ENCODE measurements at regions not wholly inside any gene's neighbourhood (a gene's known extent, or its start where the extent isn't known, plus 50 kb on each side); places are given as distances from the start of the nearest gene placed in this dataset.

- no peak overlapping the region for H3K27ac Mint-ChIP-seq (ENCODE audit: unreplicated experiment)
- Histone ChIP-seq H3K27me3 (ENCODE audit: insufficient read depth, low read length) (no peaks in the 10 kb centered on the region), H3K4me2 (ENCODE audit: low read length) (no peak overlapping the region), H3K9ac (ENCODE audit: low read length) (no peak overlapping the region), H3K4me1 (ENCODE audit: insufficient read depth, low read length) (no peaks in the 10 kb centered on the region), H4K20me1 (ENCODE audit: insufficient read depth, low read length) (no peaks in the 10 kb centered on the region), H3K4me3 (ENCODE audit: insufficient read depth, low read depth, low read length) (no peak overlapping the region), H3K36me3 (ENCODE audit: insufficient read depth, low read length) (no peaks in the 10 kb centered on the region), H3K9me3 (ENCODE audit: insufficient read depth, low read depth, low read length) (no peaks in the 10 kb centered on the region), H2AFZ (ENCODE audit: low read depth, low read length) (no peak overlapping the region), H3K27ac (ENCODE audit: low read depth, low read length) (no peak overlapping the region), H3K79me2 (ENCODE audit: insufficient read depth, low read length) (no peaks in the 10 kb centered on the region)
- no peak for FAIRE-seq
- H3K4me3 Mint-ChIP-seq (ENCODE audit: unreplicated experiment) = no peak overlapping the region
- H3K4me1 Mint-ChIP-seq (ENCODE audit: low read depth, unreplicated experiment) = no peaks in the 10 kb centered on the region
- H3K36me3 Mint-ChIP-seq (ENCODE audit: low read depth, unreplicated experiment) = no peaks in the 10 kb centered on the region
- no peaks in the 10 kb centered on the region for H3K27me3 Mint-ChIP-seq (ENCODE audit: low read depth, unreplicated experiment)
- no peak for DNase-seq (ENCODE audit: low read depth)
- no peaks in the 10 kb centered on the region for H3K9me3 Mint-ChIP-seq (ENCODE audit: unreplicated experiment)
- TF ChIP-seq, protein P1, sequence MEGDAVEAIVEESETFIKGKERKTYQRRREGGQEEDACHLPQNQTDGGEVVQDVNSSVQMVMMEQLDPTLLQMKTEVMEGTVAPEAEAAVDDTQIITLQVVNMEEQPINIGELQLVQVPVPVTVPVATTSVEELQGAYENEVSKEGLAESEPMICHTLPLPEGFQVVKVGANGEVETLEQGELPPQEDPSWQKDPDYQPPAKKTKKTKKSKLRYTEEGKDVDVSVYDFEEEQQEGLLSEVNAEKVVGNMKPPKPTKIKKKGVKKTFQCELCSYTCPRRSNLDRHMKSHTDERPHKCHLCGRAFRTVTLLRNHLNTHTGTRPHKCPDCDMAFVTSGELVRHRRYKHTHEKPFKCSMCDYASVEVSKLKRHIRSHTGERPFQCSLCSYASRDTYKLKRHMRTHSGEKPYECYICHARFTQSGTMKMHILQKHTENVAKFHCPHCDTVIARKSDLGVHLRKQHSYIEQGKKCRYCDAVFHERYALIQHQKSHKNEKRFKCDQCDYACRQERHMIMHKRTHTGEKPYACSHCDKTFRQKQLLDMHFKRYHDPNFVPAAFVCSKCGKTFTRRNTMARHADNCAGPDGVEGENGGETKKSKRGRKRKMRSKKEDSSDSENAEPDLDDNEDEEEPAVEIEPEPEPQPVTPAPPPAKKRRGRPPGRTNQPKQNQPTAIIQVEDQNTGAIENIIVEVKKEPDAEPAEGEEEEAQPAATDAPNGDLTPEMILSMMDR (IDR thresholded peaks at IDR 0.05; ENCODE audit: insufficient read depth, low read depth, low read length) = no peak
- TF ChIP-seq EZH2 (IDR thresholded peaks at IDR 0.05; ENCODE audit: insufficient read depth, low read length) = no peak
Measured at GRCh38 chr10:8794860-8795259, 740.4 kb downstream of the GATA3 start.

GRCh38 chr10:8800426-8800825 is 745.9 kb downstream of the GATA3 start:
- Mint-ChIP-seq H3K9me3 (ENCODE audit: unreplicated experiment) (no peaks in the 10 kb centered on the region), H3K4me3 (ENCODE audit: unreplicated experiment) (no peak overlapping the region), H3K27me3 (ENCODE audit: low read depth, unreplicated experiment) (no peaks in the 10 kb centered on the region), H3K27ac (ENCODE audit: unreplicated experiment) (no peak overlapping the region), H3K36me3 (ENCODE audit: low read depth, unreplicated experiment) (no peaks in the 10 kb centered on the region), H3K4me1 (ENCODE audit: low read depth, unreplicated experiment) (no peaks in the 10 kb centered on the region)
- Histone ChIP-seq H3K4me3 (ENCODE audit: insufficient read depth, low read depth, low read length) (no peak overlapping the region), H2AFZ (ENCODE audit: low read depth, low read length) (no peak overlapping the region), H3K36me3 (ENCODE audit: insufficient read depth, low read length) (no peaks in the 10 kb centered on the region), H4K20me1 (ENCODE audit: insufficient read depth, low read length) (no peaks in the 10 kb centered on the region), H3K4me2 (ENCODE audit: low read length) (no peak overlapping the region), H3K27ac (ENCODE audit: low read depth, low read length) (no peak overlapping the region), H3K9ac (ENCODE audit: low read length) (no peak overlapping the region), H3K4me1 (ENCODE audit: insufficient read depth, low read length) (no peaks in the 10 kb centered on the region), H3K27me3 (ENCODE audit: insufficient read depth, low read length) (no peaks in the 10 kb centered on the region), H3K9me3 (ENCODE audit: insufficient read depth, low read depth, low read length) (peaks cover 2% of the 10 kb centered on the region), H3K79me2 (ENCODE audit: insufficient read depth, low read length) (no peaks in the 10 kb centered on the region)
- TF ChIP-seq, protein P1 (IDR thresholded peaks at IDR 0.05; ENCODE audit: insufficient read depth, low read depth, low read length) = no peak
- no peak for TF ChIP-seq EZH2 (IDR thresholded peaks at IDR 0.05; ENCODE audit: insufficient read depth, low read length)
- no peak for FAIRE-seq
- DNase-seq (ENCODE audit: low read depth) = no peak

DNA sequence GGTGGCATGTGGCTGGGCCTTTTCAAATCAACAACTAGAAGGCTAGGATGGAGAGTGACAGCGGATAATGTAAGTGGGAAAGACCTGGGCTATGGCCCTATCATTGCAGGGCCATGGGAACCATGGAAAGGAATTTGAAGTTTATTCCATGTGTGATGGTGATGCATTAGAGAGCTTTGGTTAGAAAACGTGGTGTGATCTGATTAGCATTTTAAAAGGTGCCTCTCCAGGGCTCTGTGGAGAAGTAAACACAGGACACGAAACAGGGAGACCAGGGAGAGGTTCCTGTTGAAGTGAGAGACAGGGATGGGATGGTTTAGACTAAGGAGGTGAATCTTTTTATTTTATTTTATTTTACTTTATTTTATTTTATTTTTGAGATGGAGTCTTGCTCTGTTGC is 749.5 kb downstream of the GATA3 start:
- Histone ChIP-seq H3K4me2 (ENCODE audit: low read length) (no peak overlapping the region), H4K20me1 (ENCODE audit: insufficient read depth, low read length) (no peaks in the 10 kb centered on the region), H3K27me3 (ENCODE audit: insufficient read depth, low read length) (no peaks in the 10 kb centered on the region), H3K9me3 (ENCODE audit: insufficient read depth, low read depth, low read length) (peaks cover 4% of the 10 kb centered on the region), H3K9ac (ENCODE audit: low read length) (no peak overlapping the region), H3K4me1 (ENCODE audit: insufficient read depth, low read length) (no peaks in the 10 kb centered on the region), H3K36me3 (ENCODE audit: insufficient read depth, low read length) (no peaks in the 10 kb centered on the region), H3K79me2 (ENCODE audit: insufficient read depth, low read length) (no peaks in the 10 kb centered on the region), H3K4me3 (ENCODE audit: insufficient read depth, low read depth, low read length) (no peak overlapping the region), H2AFZ (ENCODE audit: low read depth, low read length) (no peak overlapping the region), H3K27ac (ENCODE audit: low read depth, low read length) (no peak overlapping the region)
- Mint-ChIP-seq H3K4me3 (ENCODE audit: unreplicated experiment) (no peak overlapping the region), H3K27ac (ENCODE audit: unreplicated experiment) (no peak overlapping the region), H3K27me3 (ENCODE audit: low read depth, unreplicated experiment) (no peaks in the 10 kb centered on the region), H3K9me3 (ENCODE audit: unreplicated experiment) (peaks cover 3% of the 10 kb centered on the region), H3K36me3 (ENCODE audit: low read depth, unreplicated experiment) (peaks cover 3% of the 10 kb centered on the region), H3K4me1 (ENCODE audit: low read depth, unreplicated experiment) (no peaks in the 10 kb centered on the region)
- TF ChIP-seq EZH2 (IDR thresholded peaks at IDR 0.05; ENCODE audit: insufficient read depth, low read length) = no peak
- TF ChIP-seq, protein P1 (IDR thresholded peaks at IDR 0.05; ENCODE audit: insufficient read depth, low read depth, low read length) = no peak
- FAIRE-seq = no peak
- DNase-seq (ENCODE audit: low read depth) = no peak
